ENCODE measurements at regions not wholly inside any gene's neighbourhood (a gene's known extent, or its start where the extent isn't known, plus 50 kb on each side); places are given as distances from the start of the nearest gene placed in this dataset.
"Not testable (repeated sequence)": the region's sequence is repeated elsewhere in the genome, so short reads cannot be mapped to it uniquely, and the experiment has no call there.

- TF ChIP-seq SUPT20H (IDR thresholded peaks at IDR 0.05; ENCODE audit: borderline replicate concordance, control insufficient read depth, low read depth, low read length) (no peak), ZNF217 (IDR thresholded peaks at IDR 0.05) (no peak), GATAD2B (conservative IDR thresholded peaks at IDR 0.05; ENCODE audit: low read depth) (no peak), SIN3A (IDR thresholded peaks at IDR 0.05; ENCODE audit: low read depth, low read length) (no peak), SPI1 (IDR thresholded peaks at IDR 0.05; ENCODE audit: borderline replicate concordance, insufficient read depth, low read depth, low read length) (no peak), TCF12 (IDR thresholded peaks at IDR 0.05; ENCODE audit: low read depth, low read length) (no peak), PML (IDR thresholded peaks at IDR 0.05; ENCODE audit: low read length) (no peak), HDGF (IDR thresholded peaks at IDR 0.05) (no peak)
- TF ChIP-seq, protein P1, sequence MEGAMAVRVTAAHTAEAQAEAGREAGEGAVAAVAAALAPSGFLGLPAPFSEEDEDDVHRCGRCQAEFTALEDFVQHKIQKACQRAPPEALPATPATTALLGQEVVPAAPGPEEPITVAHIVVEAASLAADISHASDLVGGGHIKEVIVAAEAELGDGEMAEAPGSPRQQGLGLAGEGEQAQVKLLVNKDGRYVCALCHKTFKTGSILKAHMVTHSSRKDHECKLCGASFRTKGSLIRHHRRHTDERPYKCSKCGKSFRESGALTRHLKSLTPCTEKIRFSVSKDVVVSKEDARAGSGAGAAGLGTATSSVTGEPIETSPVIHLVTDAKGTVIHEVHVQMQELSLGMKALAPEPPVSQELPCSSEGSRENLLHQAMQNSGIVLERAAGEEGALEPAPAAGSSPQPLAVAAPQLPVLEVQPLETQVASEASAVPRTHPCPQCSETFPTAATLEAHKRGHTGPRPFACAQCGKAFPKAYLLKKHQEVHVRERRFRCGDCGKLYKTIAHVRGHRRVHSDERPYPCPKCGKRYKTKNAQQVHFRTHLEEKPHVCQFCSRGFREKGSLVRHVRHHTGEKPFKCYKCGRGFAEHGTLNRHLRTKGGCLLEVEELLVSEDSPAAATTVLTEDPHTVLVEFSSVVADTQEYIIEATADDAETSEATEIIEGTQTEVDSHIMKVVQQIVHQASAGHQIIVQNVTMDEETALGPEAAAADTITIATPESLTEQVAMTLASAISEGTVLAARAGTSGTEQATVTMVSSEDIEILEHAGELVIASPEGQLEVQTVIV (IDR thresholded peaks at IDR 0.05; ENCODE audit: borderline replicate concordance, partially characterized antibody) = no peak
Measured at GRCh38 chr5:67842806-67843205, 372.8 kb upstream of the PIK3R1 start (continued).

GRCh38 chr5:67837225-67837624, 378.3 kb upstream of the PIK3R1 start:
- FAIRE-seq; POLR2A ChIA-PET; H3K9ac ChIP-seq (ENCODE audit: control insufficient read depth, insufficient read depth, low read length); SMC1A ChIA-PET (ENCODE audit: uncharacterized antibody, unreplicated experiment); H2AFZ ChIP-seq (ENCODE audit: control insufficient read depth, low read depth, low read length); CTCF ChIA-PET; H4K20me1 ChIP-seq (ENCODE audit: control insufficient read depth, insufficient read depth); H3K79me2 ChIP-seq (ENCODE audit: control insufficient read depth, insufficient read depth, low read length); DNase-seq (ENCODE audit: low read depth, low spot score); BruUV-seq (replicated peaks); intact Hi-C loops (cut with micrococcal nuclease; ENCODE audit: unreplicated experiment); H3K36me3 ChIP-seq (ENCODE audit: control insufficient read depth in 2 of 2, insufficient read depth in 2 of 2, low read length in 1 of 2); H3K27ac ChIP-seq (ENCODE audit: control insufficient read depth, insufficient read depth); H3K4me1 ChIP-seq (ENCODE audit: control insufficient read depth, insufficient read depth, low read length); RAD21 ChIA-PET (ENCODE audit: unreplicated experiment); in situ Hi-C loops (cut with MboI); H3K4me2 ChIP-seq (ENCODE audit: control insufficient read depth, insufficient read depth); ATAC-seq; H3K9me3 ChIP-seq (replicated peaks; ENCODE audit: control insufficient read depth, insufficient read depth, low read length); H3K4me3 ChIP-seq; H3K27me3 ChIP-seq (replicated peaks in 1 of 2; ENCODE audit: control insufficient read depth in 2 of 2, insufficient read depth in 2 of 2, low read length in 1 of 2): not testable (repeated sequence)
- whole genome bisulfite sequencing (ENCODE audit: insufficient coverage, insufficient replicate concordance, low lambda C conversion rate, missing lambda C conversion rate) = 59% methylated on average over 3 of the region's 3 CpGs

DNA sequence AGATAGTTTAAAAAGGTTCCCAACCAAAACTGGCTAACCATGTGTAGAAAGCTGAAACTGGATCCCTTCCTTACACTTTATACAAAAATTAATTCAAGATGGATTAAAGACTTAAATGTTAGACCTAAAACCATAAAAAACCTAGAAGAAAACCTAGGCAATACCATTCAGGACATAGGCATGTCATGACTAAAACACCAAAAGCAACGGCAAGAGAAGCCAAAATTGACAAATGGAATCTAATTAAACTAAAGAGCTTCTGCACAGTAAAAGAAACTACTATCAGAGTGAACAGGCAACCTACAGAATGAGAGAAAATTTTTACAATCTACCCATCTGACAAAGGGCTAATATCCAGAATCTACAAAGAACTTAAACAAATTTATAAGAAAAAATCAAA, 379.1 kb upstream of the PIK3R1 start:
- intact Hi-C loops (cut with micrococcal nuclease; ENCODE audit: unreplicated experiment); H3K79me2 ChIP-seq (ENCODE audit: control insufficient read depth, insufficient read depth, low read length); H3K4me2 ChIP-seq (ENCODE audit: control insufficient read depth, insufficient read depth); H3K4me3 ChIP-seq; H2AFZ ChIP-seq (ENCODE audit: control insufficient read depth, low read depth, low read length); H4K20me1 ChIP-seq (ENCODE audit: control insufficient read depth, insufficient read depth); POLR2A ChIA-PET; RAD21 ChIA-PET (ENCODE audit: unreplicated experiment); H3K4me1 ChIP-seq (ENCODE audit: control insufficient read depth, insufficient read depth, low read length); in situ Hi-C loops (cut with MboI); H3K9ac ChIP-seq (ENCODE audit: control insufficient read depth, insufficient read depth, low read length); SMC1A ChIA-PET (ENCODE audit: uncharacterized antibody, unreplicated experiment); DNase-seq (ENCODE audit: low read depth, low spot score); CTCF ChIA-PET; FAIRE-seq; ATAC-seq; H3K27ac ChIP-seq (ENCODE audit: control insufficient read depth, insufficient read depth); H3K27me3 ChIP-seq (replicated peaks in 1 of 2; ENCODE audit: control insufficient read depth in 2 of 2, insufficient read depth in 2 of 2, low read length in 1 of 2); H3K9me3 ChIP-seq (replicated peaks; ENCODE audit: control insufficient read depth, insufficient read depth, low read length); BruUV-seq (replicated peaks); H3K36me3 ChIP-seq (ENCODE audit: control insufficient read depth in 2 of 2, insufficient read depth in 2 of 2, low read length in 1 of 2): not testable (repeated sequence)
- 42% methylated on average over 1 of the region's 1 CpG for WGBS (ENCODE audit: insufficient coverage, insufficient replicate concordance, low lambda C conversion rate, missing lambda C conversion rate)
